Fibroblast of lung (primary cell): ENCODE measurements at regions not wholly inside any gene's neighbourhood (a gene's known extent, or its start where the extent isn't known, plus 50 kb on each side); places are given as distances from the start of the nearest gene placed in this dataset.

Experiments
- DNase-seq, 2 donors: peaks; one replicate each; pipeline versions ENCODE4 v3.0.0 to v3.0.0-alpha.2; 2010; ENCODE audit warnings: low read depth in 2 of 2
- H2AFZ ChIP-seq: 2 replicates; pipeline ENCODE4 v1.5.1; 2012; ENCODE audit warnings: low read length, control low read depth, inconsistent platforms
- H3K27ac ChIP-seq: 2 replicates; pipeline ENCODE4 v1.5.1; 2011; ENCODE audit warnings: low read length, control low read depth; ENCODE audit not compliant: insufficient read depth
- H3K27me3 ChIP-seq: 2 replicates; pipeline ENCODE4 v1.5.1; 2011; ENCODE audit warnings: mild to moderate bottlenecking, low read length; ENCODE audit not compliant: control insufficient read depth, insufficient read depth
- H3K36me3 ChIP-seq: 2 replicates; pipeline ENCODE4 v1.5.1; 2011; ENCODE audit warnings: low read length; ENCODE audit not compliant: control insufficient read depth, insufficient read depth
- H3K4me1 ChIP-seq: 2 replicates; pipeline ENCODE4 v1.5.1; 2011; ENCODE audit warnings: low read length; ENCODE audit not compliant: control insufficient read depth, insufficient read depth; ENCODE audit errors: extremely low read depth
- H3K4me2 ChIP-seq: 2 replicates; pipeline ENCODE4 v1.5.1; 2011; ENCODE audit warnings: low read length, control low read depth; ENCODE audit not compliant: insufficient read depth; ENCODE audit errors: extremely low read depth
- H3K4me3 ChIP-seq, 4 experiments: fragments of 200-600 bp in 1 of 4; sonication (generic) in 1 of 4; replicated peaks in 1 of 4; 2 replicates each; pipeline ENCODE4 v1.5.1; 2011 to 2016; ENCODE audit warnings: low read length in 4 of 4, low read depth in 3 of 4, mild to moderate bottlenecking in 3 of 4, control low read depth in 2 of 4, inconsistent platforms in 1 of 4, mixed read lengths in 1 of 4; ENCODE audit not compliant: insufficient read depth in 1 of 4; ENCODE audit errors: control extremely low read depth in 1 of 4
- H3K79me2 ChIP-seq: 2 replicates; pipeline ENCODE4 v1.5.1; 2012; ENCODE audit warnings: mild to moderate bottlenecking, low read length, inconsistent platforms; ENCODE audit not compliant: control insufficient read depth, insufficient read depth
- H3K9ac ChIP-seq: 2 replicates; pipeline ENCODE4 v1.5.1; 2011; ENCODE audit warnings: mild to moderate bottlenecking, low read length, control low read depth; ENCODE audit not compliant: insufficient read depth
- H3K9me3 ChIP-seq: 2 replicates; pipeline ENCODE4 v1.5.1; 2012; ENCODE audit warnings: low read depth, low read length; ENCODE audit not compliant: control insufficient read depth, insufficient read depth
- H4K20me1 ChIP-seq: 2 replicates; pipeline ENCODE4 v1.5.1; 2011; ENCODE audit warnings: low read length; ENCODE audit not compliant: control insufficient read depth, insufficient read depth; ENCODE audit errors: extremely low read depth
- CTCF ChIP-seq, 2 donors: IDR thresholded peaks in 1 of 2; conservative IDR thresholded peaks in 1 of 2; 1 replicate in 1 of 2; 2 replicates in 1 of 2; pipeline ENCODE4 v1.5.1; 2011 to 2012; ENCODE audit warnings: low read length in 2 of 2, control low read depth in 1 of 2, inconsistent platforms in 1 of 2, low read depth in 1 of 2, mild to moderate bottlenecking in 1 of 2
- EZH2 ChIP-seq: IDR thresholded peaks from 2 replicates; pipeline ENCODE4 v1.5.1; 2012; ENCODE audit warnings: low read length, control low read depth, mild to moderate bottlenecking; ENCODE audit errors: missing control alignments

GRCh38 chr2:51256736-51257135 is 224.8 kb upstream of the NRXN1 start:
- Histone ChIP-seq H3K4me2 (no peak overlapping the region), H3K9me3 (no peaks in the 10 kb centered on the region), H3K9ac (no peak overlapping the region), H3K4me3 (no peak overlapping the region), H3K79me2 (no peaks in the 10 kb centered on the region), H3K4me1 (no peaks in the 10 kb centered on the region), H3K27me3 (no peaks in the 10 kb centered on the region), H2AFZ (no peak overlapping the region), H3K36me3 (no peaks in the 10 kb centered on the region), H4K20me1 (no peaks in the 10 kb centered on the region), H3K27ac (no peak overlapping the region)
- no peak for DNase-seq
- TF ChIP-seq EZH2 (no peak), CTCF (conservative IDR thresholded peaks at IDR 0.05 in 1 of 2, IDR thresholded peaks at IDR 0.05 in 1 of 2; ENCODE audit: low read depth in 1 of 2, low read length in 2 of 2) (no peak)

- Histone ChIP-seq H3K4me3 (no peak overlapping the region), H2AFZ (no peak overlapping the region), H3K27ac (no peak overlapping the region), H4K20me1 (no peaks in the 10 kb centered on the region), H3K4me1 (no peaks in the 10 kb centered on the region), H3K9me3 (no peaks in the 10 kb centered on the region), H3K4me2 (no peak overlapping the region), H3K9ac (no peak overlapping the region), H3K79me2 (no peaks in the 10 kb centered on the region), H3K27me3 (no peaks in the 10 kb centered on the region), H3K36me3 (no peaks in the 10 kb centered on the region)
- DNase-seq = no peak
- TF ChIP-seq CTCF (conservative IDR thresholded peaks at IDR 0.05 in 1 of 2, IDR thresholded peaks at IDR 0.05 in 1 of 2; ENCODE audit: low read depth in 1 of 2, low read length in 2 of 2) = no peak
- TF ChIP-seq EZH2 = no peak
These were observed 219.4 kb upstream of the NRXN1 start for GRCh38 chr2:51251356-51251755.

- H3K4me3 ChIP-seq = no peak overlapping the region
- no peak overlapping the region for H3K27ac ChIP-seq
- no peaks in the 10 kb centered on the region for H3K36me3 ChIP-seq
- no peaks in the 10 kb centered on the region for H3K27me3 ChIP-seq
- no peaks in the 10 kb centered on the region for H3K4me1 ChIP-seq
- no peak overlapping the region for H2AFZ ChIP-seq
- no peak overlapping the region for H3K4me2 ChIP-seq
- no peaks in the 10 kb centered on the region for H3K79me2 ChIP-seq
- no peaks in the 10 kb centered on the region for H4K20me1 ChIP-seq
- no peak overlapping the region for H3K9ac ChIP-seq
- DNase-seq = peak in 1 of 2 donors; percentile 35
- no peak for TF ChIP-seq CTCF (conservative IDR thresholded peaks at IDR 0.05 in 1 of 2, IDR thresholded peaks at IDR 0.05 in 1 of 2; ENCODE audit: low read depth in 1 of 2, low read length in 2 of 2)
- no peak for TF ChIP-seq EZH2
- no peaks in the 10 kb centered on the region for H3K9me3 ChIP-seq
These were observed 215.4 kb upstream of the NRXN1 start for GRCh38 chr2:51247252-51247805.
